Endothelial cell of umbilical vein (primary cell): ENCODE measurements at regions not wholly inside any gene's neighbourhood (a gene's known extent, or its start where the extent isn't known, plus 50 kb on each side); places are given as distances from the start of the nearest gene placed in this dataset.

Experiments used
- EZH2 ChIP-seq: IDR thresholded peaks from 2 replicates; pipeline ENCODE4 v1.6.1; 2012; ENCODE audit warnings: borderline replicate concordance, low read depth, mild to moderate bottlenecking, moderate library complexity, low read length, inconsistent platforms; ENCODE audit not compliant: severe bottlenecking
- JUN ChIP-seq: IDR thresholded peaks from 2 replicates; pipeline ENCODE4 v1.6.1; 2011; ENCODE audit warnings: borderline replicate concordance, low read depth; ENCODE audit not compliant: insufficient read length, insufficient read depth
- MYC ChIP-seq: IDR thresholded peaks from one replicate; pipeline ENCODE4 v1.6.1; 2011; ENCODE audit warnings: mild to moderate bottlenecking, low read depth, low read length
- POLR2A ChIP-seq: IDR thresholded peaks from 2 replicates; pipeline ENCODE4 v1.6.1; 2012; ENCODE audit warnings: low read depth, mild to moderate bottlenecking, control low read depth, low read length
- TF ChIP-seq, protein P1 (sequence below), 2 donors: IDR thresholded peaks; 1 replicate in 1 of 2; 2 replicates in 1 of 2; pipeline ENCODE4 v1.5.1; 2011; ENCODE audit warnings: low read length in 2 of 2, mild to moderate bottlenecking in 2 of 2, moderate library complexity in 2 of 2, control low read depth in 1 of 2, inconsistent platforms in 1 of 2, low read depth in 1 of 2; ENCODE audit not compliant: insufficient read depth in 1 of 2; ENCODE audit errors: extremely low read depth in 1 of 2

DNA sequence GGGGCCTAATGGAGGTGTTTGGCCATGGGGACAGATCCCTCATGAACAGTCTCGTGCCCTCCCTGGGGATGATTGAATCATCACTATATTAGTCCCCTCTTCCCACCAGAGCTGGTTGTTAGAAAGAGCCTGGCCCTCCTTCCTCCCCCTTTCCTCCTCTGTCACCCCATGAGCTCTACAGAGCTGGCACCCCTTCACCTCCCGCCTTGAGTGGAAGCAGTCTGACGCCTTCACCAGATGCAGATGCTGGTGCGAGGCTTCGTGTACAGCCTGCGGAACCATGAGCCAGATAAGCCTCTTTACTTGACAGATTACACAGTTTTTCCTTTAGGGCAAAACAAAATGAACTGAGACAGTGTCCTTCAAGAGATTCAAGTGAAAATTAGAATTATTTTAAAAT, 74.4 kb upstream of the RIPOR2 start:
- TF ChIP-seq, protein P1, sequence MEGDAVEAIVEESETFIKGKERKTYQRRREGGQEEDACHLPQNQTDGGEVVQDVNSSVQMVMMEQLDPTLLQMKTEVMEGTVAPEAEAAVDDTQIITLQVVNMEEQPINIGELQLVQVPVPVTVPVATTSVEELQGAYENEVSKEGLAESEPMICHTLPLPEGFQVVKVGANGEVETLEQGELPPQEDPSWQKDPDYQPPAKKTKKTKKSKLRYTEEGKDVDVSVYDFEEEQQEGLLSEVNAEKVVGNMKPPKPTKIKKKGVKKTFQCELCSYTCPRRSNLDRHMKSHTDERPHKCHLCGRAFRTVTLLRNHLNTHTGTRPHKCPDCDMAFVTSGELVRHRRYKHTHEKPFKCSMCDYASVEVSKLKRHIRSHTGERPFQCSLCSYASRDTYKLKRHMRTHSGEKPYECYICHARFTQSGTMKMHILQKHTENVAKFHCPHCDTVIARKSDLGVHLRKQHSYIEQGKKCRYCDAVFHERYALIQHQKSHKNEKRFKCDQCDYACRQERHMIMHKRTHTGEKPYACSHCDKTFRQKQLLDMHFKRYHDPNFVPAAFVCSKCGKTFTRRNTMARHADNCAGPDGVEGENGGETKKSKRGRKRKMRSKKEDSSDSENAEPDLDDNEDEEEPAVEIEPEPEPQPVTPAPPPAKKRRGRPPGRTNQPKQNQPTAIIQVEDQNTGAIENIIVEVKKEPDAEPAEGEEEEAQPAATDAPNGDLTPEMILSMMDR (IDR thresholded peaks at IDR 0.05; ENCODE audit: extremely low read depth in 1 of 2, insufficient read depth in 1 of 2, low read depth in 1 of 2, low read length in 2 of 2) = no peak
- no peak for TF ChIP-seq MYC
- TF ChIP-seq EZH2 = no peak
- no peak for TF ChIP-seq JUN
- no peak for TF ChIP-seq POLR2A
